OCI-LY3 (cell line): ENCODE measurements at regions not wholly inside any gene's neighbourhood (a gene's known extent, or its start where the extent isn't known, plus 50 kb on each side); places are given as distances from the start of the nearest gene placed in this dataset.
"Not testable (repeated sequence)": the region's sequence is repeated elsewhere in the genome, so short reads cannot be mapped to it uniquely, and the experiment has no call there.

Source experiments
- CTCF ChIP-seq: fragments of 200-600, 300-600 bp; sonication (generic); IDR thresholded peaks from 2 replicates; pipeline ENCODE4 v1.5.1; 2014; ENCODE audit warnings: antibody characterized with exemption, low read length, low read depth
- EZH2phosphoT487 ChIP-seq: fragments of 200-600 bp; shearing (Covaris generic); IDR thresholded peaks from 2 replicates; pipeline ENCODE4 v1.6.1; 2018; ENCODE audit warnings: antibody characterized with exemption, mixed run types, low read depth

GRCh38 chr12:126049501-126049900 is 984.3 kb downstream of the AACS start:
- not testable (repeated sequence) for TF ChIP-seq CTCF, EZH2phosphoT487
